ENCODE measurements at regions not wholly inside any gene's neighbourhood (a gene's known extent, or its start where the extent isn't known, plus 50 kb on each side); places are given as distances from the start of the nearest gene placed in this dataset.

- intact Hi-C loops (cut with DNase I; ENCODE audit: low total_unique reads) = no loop called here
Measured at GRCh38 chr6:90386399-90387382, 90.0 kb upstream of the BACH2 start.

GRCh38 chr6:90385759-90386313, 89.2 kb upstream of the BACH2 start:
- no peak for TF ChIP-seq CTCF (IDR thresholded peaks at IDR 0.05)
- TF ChIP-seq POLR2A (IDR thresholded peaks at IDR 0.05) = no peak
- Histone ChIP-seq H3K4me3 (no peak overlapping the region), H3K36me3 (ENCODE audit: low read depth, missing control alignments) (no peaks in the 10 kb centered on the region), H3K4me1 (no peaks in the 10 kb centered on the region), H3K27me3 (no peaks in the 10 kb centered on the region), H3K9me3 (no peaks in the 10 kb centered on the region), H3K27ac (no peak overlapping the region)
- 91% methylated on average over 1 of the region's 1 CpG for WGBS, 2 donors
- intact Hi-C loops (cut with DNase I; ENCODE audit: low total_unique reads) = no loop called here
- DNase-seq = no peak

More at GRCh38 chr6:90386399-90387382, 90.0 kb upstream of the BACH2 start:
- WGBS, 2 donors = 67 to 69% methylated on average over 10 of the region's 10 CpGs
- TF ChIP-seq CTCF (IDR thresholded peaks at IDR 0.05) (no peak), POLR2A (IDR thresholded peaks at IDR 0.05) (no peak)
- no peak for DNase-seq
- Histone ChIP-seq H3K4me3 (no peak overlapping the region), H3K9me3 (no peaks in the 10 kb centered on the region), H3K4me1 (no peaks in the 10 kb centered on the region), H3K27ac (no peak overlapping the region), H3K36me3 (ENCODE audit: low read depth, missing control alignments) (no peaks in the 10 kb centered on the region), H3K27me3 (no peaks in the 10 kb centered on the region)

GRCh38 chr6:90384720-90385119, 88.1 kb upstream of the BACH2 start:
- intact Hi-C loops (cut with DNase I; ENCODE audit: low total_unique reads) = no loop called here
- WGBS, 2 donors = 62 to 80% methylated on average over 5 of the region's 5 CpGs
- no peaks in the 10 kb centered on the region for H3K9me3 ChIP-seq

GRCh38 chr6:90383196-90383822, 86.7 kb upstream of the BACH2 start:
- H3K4me1 ChIP-seq = no peaks in the 10 kb centered on the region
- no peaks in the 10 kb centered on the region for H3K9me3 ChIP-seq
- no peak overlapping the region for H3K27ac ChIP-seq
- 60 to 73% methylated on average over 5 of the region's 5 CpGs for WGBS, 2 donors
- intact Hi-C loops (cut with DNase I; ENCODE audit: low total_unique reads) = no loop called here
- DNase-seq = no peak
- H3K27me3 ChIP-seq = no peaks in the 10 kb centered on the region
- TF ChIP-seq POLR2A (IDR thresholded peaks at IDR 0.05) (no peak), CTCF (IDR thresholded peaks at IDR 0.05) (no peak)
- no peaks in the 10 kb centered on the region for H3K36me3 ChIP-seq (ENCODE audit: low read depth, missing control alignments)
- no peak overlapping the region for H3K4me3 ChIP-seq

More at GRCh38 chr6:90384720-90385119, 88.1 kb upstream of the BACH2 start:
- H3K4me1 ChIP-seq = no peaks in the 10 kb centered on the region
- no peak for DNase-seq
- no peak overlapping the region for H3K27ac ChIP-seq
- H3K27me3 ChIP-seq = no peaks in the 10 kb centered on the region
- TF ChIP-seq POLR2A (IDR thresholded peaks at IDR 0.05) (no peak), CTCF (IDR thresholded peaks at IDR 0.05) (no peak)
- no peak overlapping the region for H3K4me3 ChIP-seq
- no peaks in the 10 kb centered on the region for H3K36me3 ChIP-seq (ENCODE audit: low read depth, missing control alignments)
